ENCODE measurements at regions not wholly inside any gene's neighbourhood (a gene's known extent, or its start where the extent isn't known, plus 50 kb on each side); places are given as distances from the start of the nearest gene placed in this dataset.
"Not testable (repeated sequence)": the region's sequence is repeated elsewhere in the genome, so short reads cannot be mapped to it uniquely, and the experiment has no call there.

DNA sequence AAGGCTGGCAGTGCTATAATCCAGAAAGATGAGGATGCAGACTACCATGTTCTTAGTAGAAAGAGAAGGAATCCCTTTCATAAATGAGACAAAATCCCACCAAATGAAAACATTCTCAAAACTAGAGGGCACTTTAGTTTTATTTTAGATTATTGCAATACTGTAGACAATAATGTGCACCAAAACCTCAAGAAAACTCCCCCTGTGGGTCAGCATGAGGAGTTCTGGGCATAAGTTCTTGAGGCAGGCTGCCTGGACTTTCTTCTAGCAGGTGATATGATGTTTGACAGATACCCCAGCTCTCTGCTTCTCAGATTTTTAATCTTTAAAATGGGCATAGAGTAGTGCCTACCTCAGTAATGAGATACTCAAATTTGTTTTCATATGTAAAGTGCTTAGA, 196.3 kb upstream of the CTNND2 start:
- Histone ChIP-seq H3K27me3 (ENCODE audit: insufficient read depth, low read length) (no peaks in the 10 kb centered on the region), H3K4me3 (ENCODE audit: low read depth, low read length) (no peak overlapping the region), H3K79me2 (ENCODE audit: control insufficient read depth, insufficient read depth, low read length, unreplicated experiment) (no peaks in the 10 kb centered on the region), H2AFZ (ENCODE audit: low read length, unreplicated experiment) (no peak overlapping the region), H3K27ac (ENCODE audit: low read depth, low read length) (no peak overlapping the region), H3K36me3 (ENCODE audit: insufficient read depth, low read length) (no peaks in the 10 kb centered on the region), H3K4me1 (ENCODE audit: control insufficient read depth, insufficient read depth, low read length, unreplicated experiment) (no peaks in the 10 kb centered on the region)

DNA sequence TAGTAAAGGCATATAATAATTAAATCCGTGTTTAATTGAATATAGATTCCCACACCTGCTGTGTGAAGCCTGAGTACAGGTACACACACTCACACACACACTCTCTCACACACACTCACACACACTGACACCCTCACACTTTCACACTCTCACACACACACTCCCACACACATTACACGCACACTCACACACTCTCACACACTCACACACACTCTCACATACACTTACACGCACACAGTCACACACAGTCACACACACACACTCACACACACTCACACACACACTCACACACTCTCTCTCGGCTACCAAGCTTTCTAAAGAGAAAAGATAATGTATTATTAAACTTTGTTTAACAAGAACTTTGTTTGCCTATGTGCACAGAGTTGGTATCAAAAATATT, 195.1 kb upstream of the CTNND2 start:
- Histone ChIP-seq H2AFZ (ENCODE audit: low read length, unreplicated experiment) (no peak overlapping the region), H3K4me1 (ENCODE audit: control insufficient read depth, insufficient read depth, low read length, unreplicated experiment) (no peaks in the 10 kb centered on the region), H3K36me3 (ENCODE audit: insufficient read depth, low read length) (no peaks in the 10 kb centered on the region), H3K27ac (ENCODE audit: low read depth, low read length) (no peak overlapping the region), H3K27me3 (ENCODE audit: insufficient read depth, low read length) (no peaks in the 10 kb centered on the region), H3K4me3 (ENCODE audit: low read depth, low read length) (no peak overlapping the region), H3K79me2 (ENCODE audit: control insufficient read depth, insufficient read depth, low read length, unreplicated experiment) (no peaks in the 10 kb centered on the region)

DNA sequence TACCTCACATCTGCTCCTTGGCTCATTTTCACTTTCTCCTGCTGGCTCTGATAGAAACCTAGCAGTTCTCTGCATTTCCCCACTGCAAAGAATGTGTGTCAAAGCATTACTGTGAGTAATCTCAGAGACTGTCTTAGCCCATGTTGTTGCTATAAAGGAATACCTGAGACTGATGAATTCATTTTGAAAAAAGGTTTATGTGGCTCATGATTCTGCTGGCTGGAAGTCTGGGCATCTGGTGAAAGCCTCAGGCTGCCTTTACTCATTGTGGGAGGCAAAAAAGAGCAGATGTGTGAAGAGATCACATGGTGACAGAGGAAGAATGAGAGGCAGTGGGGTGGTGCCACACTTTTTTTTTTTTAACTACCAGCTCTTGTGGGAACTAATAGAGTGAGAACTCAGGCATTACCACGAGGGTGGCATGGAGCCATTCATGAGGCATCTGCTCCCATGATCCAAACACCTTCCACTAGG, 191.6 kb upstream of the CTNND2 start:
- Histone ChIP-seq H3K27ac (ENCODE audit: low read depth, low read length) (no peak overlapping the region), H3K36me3 (ENCODE audit: insufficient read depth, low read length) (no peaks in the 10 kb centered on the region), H3K4me1 (ENCODE audit: control insufficient read depth, insufficient read depth, low read length, unreplicated experiment) (no peaks in the 10 kb centered on the region)

DNA sequence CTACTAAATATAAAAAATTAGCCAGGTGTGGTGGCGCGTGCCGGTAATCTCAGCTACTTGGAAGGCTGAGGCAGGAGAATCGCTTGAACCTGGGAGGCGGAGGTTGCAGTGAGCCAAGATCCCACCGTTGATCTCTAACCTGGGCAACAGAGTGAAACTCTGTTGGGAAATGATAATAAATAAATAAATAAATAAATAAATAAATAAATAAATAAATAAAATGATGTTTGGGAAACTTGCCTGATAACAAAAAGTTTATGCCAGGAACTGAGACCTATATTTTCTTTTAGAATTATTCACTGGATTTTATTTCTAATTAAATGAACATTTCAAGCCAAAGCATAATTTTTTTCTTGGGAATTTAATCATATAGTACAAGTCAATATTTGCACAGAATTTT, 189.3 kb upstream of the CTNND2 start:
- Histone ChIP-seq H2AFZ (ENCODE audit: low read length, unreplicated experiment) (no peak overlapping the region), H3K27ac (ENCODE audit: low read depth, low read length) (no peak overlapping the region), H3K4me3 (ENCODE audit: low read depth, low read length) (no peak overlapping the region), H3K27me3 (ENCODE audit: insufficient read depth, low read length) (no peaks in the 10 kb centered on the region), H3K79me2 (ENCODE audit: control insufficient read depth, insufficient read depth, low read length, unreplicated experiment) (no peaks in the 10 kb centered on the region), H3K36me3 (ENCODE audit: insufficient read depth, low read length) (no peaks in the 10 kb centered on the region), H3K4me1 (ENCODE audit: control insufficient read depth, insufficient read depth, low read length, unreplicated experiment) (no peaks in the 10 kb centered on the region)

More for the DNA sequence above, 191.6 kb upstream of the CTNND2 start:
- Histone ChIP-seq H2AFZ (ENCODE audit: low read length, unreplicated experiment) (no peak overlapping the region), H3K27me3 (ENCODE audit: insufficient read depth, low read length) (no peaks in the 10 kb centered on the region), H3K4me3 (ENCODE audit: low read depth, low read length) (no peak overlapping the region), H3K79me2 (ENCODE audit: control insufficient read depth, insufficient read depth, low read length, unreplicated experiment) (no peaks in the 10 kb centered on the region)

GRCh38 chr5:12080761-12081160, 176.5 kb upstream of the CTNND2 start:
- Histone ChIP-seq H3K4me3 (ENCODE audit: low read depth, low read length) (no peak overlapping the region), H3K27me3 (ENCODE audit: insufficient read depth, low read length) (no peaks in the 10 kb centered on the region), H3K79me2 (ENCODE audit: control insufficient read depth, insufficient read depth, low read length, unreplicated experiment) (no peaks in the 10 kb centered on the region), H2AFZ (ENCODE audit: low read length, unreplicated experiment) (no peak overlapping the region), H3K4me1 (ENCODE audit: control insufficient read depth, insufficient read depth, low read length, unreplicated experiment) (no peaks in the 10 kb centered on the region), H3K36me3 (ENCODE audit: insufficient read depth, low read length) (no peaks in the 10 kb centered on the region), H3K27ac (ENCODE audit: low read depth, low read length) (no peak overlapping the region)

- not testable (repeated sequence) for H3K79me2 ChIP-seq (ENCODE audit: control insufficient read depth, insufficient read depth, low read length, unreplicated experiment); H3K36me3 ChIP-seq (ENCODE audit: insufficient read depth, low read length); H3K4me3 ChIP-seq (ENCODE audit: low read depth, low read length); H3K27ac ChIP-seq (ENCODE audit: low read depth, low read length); H3K4me1 ChIP-seq (ENCODE audit: control insufficient read depth, insufficient read depth, low read length, unreplicated experiment); H2AFZ ChIP-seq (ENCODE audit: low read length, unreplicated experiment); H3K27me3 ChIP-seq (ENCODE audit: insufficient read depth, low read length)
Observed at GRCh38 chr5:12078286-12078685, 174.0 kb upstream of the CTNND2 start.

GRCh38 chr5:12073426-12073825, 169.2 kb upstream of the CTNND2 start:
- H3K27me3 ChIP-seq (ENCODE audit: insufficient read depth, low read length), result no peaks in the 10 kb centered on the region
- no peaks in the 10 kb centered on the region for H3K4me1 ChIP-seq (ENCODE audit: control insufficient read depth, insufficient read depth, low read length, unreplicated experiment)
- H3K79me2 ChIP-seq (ENCODE audit: control insufficient read depth, insufficient read depth, low read length, unreplicated experiment), result no peaks in the 10 kb centered on the region
- H3K36me3 ChIP-seq (ENCODE audit: insufficient read depth, low read length), result no peaks in the 10 kb centered on the region
- H3K4me3 ChIP-seq (ENCODE audit: low read depth, low read length), result no peak overlapping the region
- H3K27ac ChIP-seq (ENCODE audit: low read depth, low read length), result no peak overlapping the region
- H2AFZ ChIP-seq (ENCODE audit: low read length, unreplicated experiment), result no peak overlapping the region

GRCh38 chr5:12072441-12072840, 168.2 kb upstream of the CTNND2 start:
- Histone ChIP-seq H3K36me3 (ENCODE audit: insufficient read depth, low read length) (no peaks in the 10 kb centered on the region), H2AFZ (ENCODE audit: low read length, unreplicated experiment) (no peak overlapping the region), H3K4me3 (ENCODE audit: low read depth, low read length) (no peak overlapping the region), H3K4me1 (ENCODE audit: control insufficient read depth, insufficient read depth, low read length, unreplicated experiment) (no peaks in the 10 kb centered on the region), H3K27me3 (ENCODE audit: insufficient read depth, low read length) (no peaks in the 10 kb centered on the region), H3K27ac (ENCODE audit: low read depth, low read length) (no peak overlapping the region), H3K79me2 (ENCODE audit: control insufficient read depth, insufficient read depth, low read length, unreplicated experiment) (no peaks in the 10 kb centered on the region)

- no peaks in the 10 kb centered on the region for H3K36me3 ChIP-seq (ENCODE audit: insufficient read depth, low read length)
- H3K4me3 ChIP-seq (ENCODE audit: low read depth, low read length), result no peak overlapping the region
- H3K27ac ChIP-seq (ENCODE audit: low read depth, low read length), result no peak overlapping the region
- H2AFZ ChIP-seq (ENCODE audit: low read length, unreplicated experiment), result no peak overlapping the region
- H3K4me1 ChIP-seq (ENCODE audit: control insufficient read depth, insufficient read depth, low read length, unreplicated experiment), result no peaks in the 10 kb centered on the region
- H3K79me2 ChIP-seq (ENCODE audit: control insufficient read depth, insufficient read depth, low read length, unreplicated experiment), result no peaks in the 10 kb centered on the region
- H3K27me3 ChIP-seq (ENCODE audit: insufficient read depth, low read length), result no peaks in the 10 kb centered on the region
Observed at GRCh38 chr5:12071455-12071854, 167.2 kb upstream of the CTNND2 start.

DNA sequence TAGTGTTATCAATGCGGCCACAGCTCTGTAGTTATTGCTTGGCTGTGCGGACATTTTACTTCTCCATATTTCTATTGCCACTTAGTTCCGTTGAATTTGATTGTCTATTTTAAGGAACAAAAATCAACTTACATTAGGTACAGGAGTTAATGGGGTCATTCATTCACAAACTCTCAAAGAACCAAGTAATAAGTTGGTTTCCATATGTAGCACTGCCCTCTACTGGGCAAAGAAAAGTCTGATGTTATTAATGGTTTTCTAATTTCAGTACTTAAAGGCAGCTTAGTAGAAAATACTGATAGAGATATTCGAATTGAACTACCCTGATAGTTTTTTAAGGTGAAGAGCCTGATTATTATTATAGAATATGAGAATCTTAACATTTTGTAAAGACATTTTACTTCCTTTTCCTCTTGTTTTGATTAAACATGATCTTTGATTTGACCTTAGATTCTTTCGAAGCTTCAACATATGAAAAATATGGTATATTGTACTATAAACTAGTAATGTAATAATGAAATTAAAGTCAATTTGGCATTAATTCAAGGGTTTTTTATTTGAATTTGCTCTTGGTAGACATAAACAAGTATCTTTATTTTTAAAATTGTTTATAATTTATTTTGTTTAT, 119.5 kb upstream of the CTNND2 start:
- no peaks in the 10 kb centered on the region for H3K27me3 ChIP-seq (ENCODE audit: insufficient read depth, low read length)
- H2AFZ ChIP-seq (ENCODE audit: low read length, unreplicated experiment), result no peak overlapping the region
- no peak overlapping the region for H3K4me3 ChIP-seq (ENCODE audit: low read depth, low read length)
- H3K27ac ChIP-seq (ENCODE audit: low read depth, low read length), result no peak overlapping the region
- no peaks in the 10 kb centered on the region for H3K79me2 ChIP-seq (ENCODE audit: control insufficient read depth, insufficient read depth, low read length, unreplicated experiment)
- no peaks in the 10 kb centered on the region for H3K36me3 ChIP-seq (ENCODE audit: insufficient read depth, low read length)
- H3K4me1 ChIP-seq (ENCODE audit: control insufficient read depth, insufficient read depth, low read length, unreplicated experiment), result no peaks in the 10 kb centered on the region

GRCh38 chr5:12022444-12022843, 118.2 kb upstream of the CTNND2 start:
- Histone ChIP-seq H3K4me1 (ENCODE audit: control insufficient read depth, insufficient read depth, low read length, unreplicated experiment) (no peaks in the 10 kb centered on the region), H2AFZ (ENCODE audit: low read length, unreplicated experiment) (no peak overlapping the region), H3K27ac (ENCODE audit: low read depth, low read length) (no peak overlapping the region), H3K27me3 (ENCODE audit: insufficient read depth, low read length) (no peaks in the 10 kb centered on the region), H3K36me3 (ENCODE audit: insufficient read depth, low read length) (no peaks in the 10 kb centered on the region), H3K79me2 (ENCODE audit: control insufficient read depth, insufficient read depth, low read length, unreplicated experiment) (no peaks in the 10 kb centered on the region), H3K4me3 (ENCODE audit: low read depth, low read length) (no peak overlapping the region)

Data from ACC112 (cell line).